ENCODE measurements at regions not wholly inside any gene's neighbourhood (a gene's known extent, or its start where the extent isn't known, plus 50 kb on each side); places are given as distances from the start of the nearest gene placed in this dataset.
A peak's percentile ranks its signal among the peaks of the same experiment; 100 is the strongest.

GRCh38 chr10:70943841-70944466 is 55.6 kb upstream of the PCBD1 start:
- no peaks in the 10 kb centered on the region for H3K27me3 ChIP-seq (ENCODE audit: low read depth)
- H3K4me1 ChIP-seq: peaks cover 47% of the 10 kb centered on the region
- intact Hi-C loops (cut with micrococcal nuclease): no loop called here
- H3K36me3 ChIP-seq: no peaks in the 10 kb centered on the region
- peak; percentile 33 for DNase-seq
- TF ChIP-seq CTCF (IDR thresholded peaks at IDR 0.05; ENCODE audit: borderline replicate concordance): peak; percentile 23
- no peaks in the 10 kb centered on the region for H3K9me3 ChIP-seq (replicated peaks)
- H3K27ac ChIP-seq (replicated peaks): peak overlapping the region; percentile 65
- H3K4me3 ChIP-seq: no peak overlapping the region

GRCh38 chr10:70950037-70950436 is 61.7 kb upstream of the PCBD1 start:
- no peak overlapping the region for H3K27ac ChIP-seq (replicated peaks)

GRCh38 chr10:70950801-70951200 is 62.4 kb upstream of the PCBD1 start:
- no peak for DNase-seq
- intact Hi-C loops (cut with micrococcal nuclease): no loop called here

More at GRCh38 chr10:70950037-70950436, 61.7 kb upstream of the PCBD1 start:
- no peaks in the 10 kb centered on the region for H3K9me3 ChIP-seq (replicated peaks)
- H3K4me1 ChIP-seq: peaks cover 4% of the 10 kb centered on the region
- TF ChIP-seq CTCF (IDR thresholded peaks at IDR 0.05; ENCODE audit: borderline replicate concordance): no peak
- no peak for DNase-seq
- H3K27me3 ChIP-seq (ENCODE audit: low read depth): no peaks in the 10 kb centered on the region
- no peak overlapping the region for H3K4me3 ChIP-seq
- intact Hi-C loops (cut with micrococcal nuclease): no loop called here
- no peaks in the 10 kb centered on the region for H3K36me3 ChIP-seq

GRCh38 chr10:70952401-70952800 is 64.0 kb upstream of the PCBD1 start:
- H3K27ac ChIP-seq (replicated peaks): no peak overlapping the region
- H3K27me3 ChIP-seq (ENCODE audit: low read depth): no peaks in the 10 kb centered on the region
- H3K36me3 ChIP-seq: no peaks in the 10 kb centered on the region
- H3K9me3 ChIP-seq (replicated peaks): no peaks in the 10 kb centered on the region
- no peak overlapping the region for H3K4me3 ChIP-seq
- no peaks in the 10 kb centered on the region for H3K4me1 ChIP-seq
- DNase-seq: no peak
- intact Hi-C loops (cut with micrococcal nuclease): no loop called here
- TF ChIP-seq CTCF (IDR thresholded peaks at IDR 0.05; ENCODE audit: borderline replicate concordance): no peak

More at GRCh38 chr10:70950801-70951200, 62.4 kb upstream of the PCBD1 start:
- Histone ChIP-seq H3K36me3 (no peaks in the 10 kb centered on the region), H3K27me3 (ENCODE audit: low read depth) (no peaks in the 10 kb centered on the region), H3K4me1 (no peaks in the 10 kb centered on the region), H3K9me3 (replicated peaks) (no peaks in the 10 kb centered on the region), H3K4me3 (no peak overlapping the region), H3K27ac (replicated peaks) (no peak overlapping the region)
- no peak for TF ChIP-seq CTCF (IDR thresholded peaks at IDR 0.05; ENCODE audit: borderline replicate concordance)

- Histone ChIP-seq H3K9me3 (replicated peaks) (no peaks in the 10 kb centered on the region), H3K4me3 (no peak overlapping the region), H3K4me1 (no peaks in the 10 kb centered on the region), H3K27me3 (ENCODE audit: low read depth) (no peaks in the 10 kb centered on the region), H3K27ac (replicated peaks) (no peak overlapping the region), H3K36me3 (no peaks in the 10 kb centered on the region)
- no peak for DNase-seq
- no peak for TF ChIP-seq CTCF (IDR thresholded peaks at IDR 0.05; ENCODE audit: borderline replicate concordance)
- intact Hi-C loops (cut with micrococcal nuclease): no loop called here
Observed at GRCh38 chr10:70952921-70953320, 64.6 kb upstream of the PCBD1 start.
